Mesenchymal stem cell (in vitro differentiated cells and primary cell): ENCODE measurements at regions not wholly inside any gene's neighbourhood (a gene's known extent, or its start where the extent isn't known, plus 50 kb on each side); places are given as distances from the start of the nearest gene placed in this dataset.

Source experiments
- DNase-seq: peaks from one replicate; pipeline ENCODE4 v3.0.0-alpha.2; 2013
- H2AFZ ChIP-seq: one replicate; pipeline ENCODE4 v1.6.1; 2013; ENCODE audit warnings: low read depth, mild to moderate bottlenecking, control low read depth, inconsistent platforms, low read length, moderate library complexity
- H2AK5ac ChIP-seq: 2 replicates; pipeline ENCODE4 v1.6.1; 2013; ENCODE audit warnings: low read length, moderate library complexity, mild to moderate bottlenecking, inconsistent platforms; ENCODE audit not compliant: severe bottlenecking
- H2BK120ac ChIP-seq: one replicate; pipeline ENCODE4 v1.6.1; 2013; ENCODE audit warnings: low read depth, mild to moderate bottlenecking, inconsistent platforms, low read length, moderate library complexity
- H2BK12ac ChIP-seq, 2 experiments: one replicate each; pipeline ENCODE4 v1.6.1; 2013; ENCODE audit warnings: inconsistent platforms in 2 of 2, low read length in 2 of 2, mild to moderate bottlenecking in 2 of 2, moderate library complexity in 2 of 2, control low read depth in 1 of 2
- H2BK15ac ChIP-seq: one replicate; pipeline ENCODE4 v1.6.1; 2013; ENCODE audit warnings: mild to moderate bottlenecking, low read depth, inconsistent platforms; ENCODE audit not compliant: poor library complexity, severe bottlenecking
- H2BK5ac ChIP-seq: 2 replicates; pipeline ENCODE4 v1.6.1; 2013; ENCODE audit warnings: low read depth, mild to moderate bottlenecking, low read length, control low read depth, inconsistent platforms; ENCODE audit not compliant: poor library complexity, severe bottlenecking
- H3K14ac ChIP-seq, 2 experiments: one replicate each; pipeline ENCODE4 v1.6.1; 2013; ENCODE audit warnings: inconsistent platforms in 2 of 2, low read length in 2 of 2, control low read depth in 1 of 2, mild to moderate bottlenecking in 1 of 2, moderate library complexity in 1 of 2
- H3K18ac ChIP-seq, 2 experiments: one replicate each; pipeline ENCODE4 v1.6.1; 2013; ENCODE audit warnings: inconsistent platforms in 2 of 2, low read length in 2 of 2, control low read depth in 1 of 2, low read depth in 1 of 2, mild to moderate bottlenecking in 1 of 2
- H3K23ac ChIP-seq, 2 experiments: one replicate each; pipeline ENCODE4 v1.6.1; 2013; ENCODE audit warnings: inconsistent platforms in 2 of 2, low read length in 2 of 2, mild to moderate bottlenecking in 2 of 2, moderate library complexity in 2 of 2, control low read depth in 1 of 2
- H3K27ac ChIP-seq: 2 replicates; pipeline ENCODE4 v1.5.1; 2013; ENCODE audit warnings: mild to moderate bottlenecking, moderate library complexity, low read length, control low read depth, inconsistent platforms; ENCODE audit not compliant: poor library complexity, severe bottlenecking
- H3K27me3 ChIP-seq, 2 experiments: 2 replicates each; pipeline versions ENCODE4 v1.6.1 to v1.7.0; 2013; ENCODE audit warnings: low read length in 2 of 2, mild to moderate bottlenecking in 2 of 2, moderate library complexity in 2 of 2, control low read depth in 1 of 2, inconsistent platforms in 1 of 2; ENCODE audit not compliant: control insufficient read depth in 1 of 2, insufficient read depth in 1 of 2
- H3K36me3 ChIP-seq, 2 experiments: 2 replicates each; pipeline versions ENCODE4 v1.6.1 to v1.7.0; 2013; ENCODE audit warnings: low read length in 2 of 2, control low read depth in 1 of 2, inconsistent platforms in 1 of 2, low read depth in 1 of 2, mild to moderate bottlenecking in 1 of 2; ENCODE audit not compliant: insufficient read depth in 2 of 2, control insufficient read depth in 1 of 2
- H3K4ac ChIP-seq, 2 experiments: one replicate each; pipeline ENCODE4 v1.6.1; 2013; ENCODE audit warnings: inconsistent platforms in 2 of 2, low read length in 2 of 2, mild to moderate bottlenecking in 2 of 2, moderate library complexity in 2 of 2, control low read depth in 1 of 2, low read depth in 1 of 2
- H3K4me1 ChIP-seq: 2 replicates; pipeline ENCODE4 v1.6.1; 2013; ENCODE audit warnings: low read depth, low read length, control low read depth; ENCODE audit not compliant: control insufficient read depth, insufficient read depth
- H3K4me2 ChIP-seq: 2 replicates; pipeline ENCODE4 v1.6.1; 2013; ENCODE audit warnings: low read length, mild to moderate bottlenecking, inconsistent platforms; ENCODE audit not compliant: poor library complexity, severe bottlenecking
- H3K4me3 ChIP-seq, 2 experiments: 2 replicates each; pipeline versions ENCODE4 v1.5.1 to v1.7.0; 2013; ENCODE audit warnings: low read length in 2 of 2, mild to moderate bottlenecking in 2 of 2, control low read depth in 1 of 2, low read depth in 1 of 2; ENCODE audit not compliant: insufficient read depth in 1 of 2
- H3K79me1 ChIP-seq: replicated peaks from 2 replicates; pipeline ENCODE4 v1.6.1; 2013; ENCODE audit warnings: mild to moderate bottlenecking, control low read depth, low read length, inconsistent platforms; ENCODE audit not compliant: poor library complexity, severe bottlenecking
- H3K9ac ChIP-seq: 2 replicates; pipeline ENCODE4 v1.7.0; 2013; ENCODE audit warnings: mild to moderate bottlenecking, low read length, moderate library complexity
- H3K9me3 ChIP-seq: 2 replicates; pipeline ENCODE4 v1.7.0; 2013; ENCODE audit warnings: mild to moderate bottlenecking, low read length; ENCODE audit not compliant: control insufficient read depth
- H4K8ac ChIP-seq: one replicate; pipeline ENCODE4 v1.6.1; 2013; ENCODE audit warnings: inconsistent platforms, mild to moderate bottlenecking, low read length, moderate library complexity
- H4K91ac ChIP-seq: one replicate; pipeline ENCODE4 v1.6.1; 2013; ENCODE audit warnings: mild to moderate bottlenecking, low read length, inconsistent platforms
- WGBS: methylation state at CpG from one replicate; pipeline ENCODE4 v1.1.7; 2013; ENCODE audit warnings: mixed read lengths; 5-methylcytosine and 5-hydroxymethylcytosine counted together

GRCh38 chr12:5260591-5261086 is 171.3 kb upstream of the NTF3 start:
- no peak overlapping the region for H3K27ac ChIP-seq
- H3K4me1 ChIP-seq, result no peaks in the 10 kb centered on the region
- no peak for DNase-seq
- no peaks in the 10 kb centered on the region for H3K9me3 ChIP-seq
- no peak overlapping the region for H3K18ac ChIP-seq
- H2BK15ac ChIP-seq, result no peak overlapping the region
- H3K4me3 ChIP-seq, result no peak overlapping the region
- H2AFZ ChIP-seq, result no peak overlapping the region
- no peaks in the 10 kb centered on the region for H3K27me3 ChIP-seq
- H3K79me1 ChIP-seq, result no peaks in the 10 kb centered on the region
- H4K8ac ChIP-seq, result no peak overlapping the region
- no peak overlapping the region for H3K14ac ChIP-seq
- no peak overlapping the region for H4K91ac ChIP-seq
- no peak overlapping the region for H3K4ac ChIP-seq
- no peak overlapping the region for H3K4me2 ChIP-seq
- H2BK120ac ChIP-seq, result no peak overlapping the region
- H2BK12ac ChIP-seq, result no peak overlapping the region
- H2BK5ac ChIP-seq, result no peak overlapping the region
- 80% methylated on average over 1 of the region's 1 CpG for WGBS
- H2AK5ac ChIP-seq, result no peak overlapping the region
- H3K23ac ChIP-seq, result no peak overlapping the region
- H3K36me3 ChIP-seq, result no peaks in the 10 kb centered on the region
- H3K9ac ChIP-seq, result no peak overlapping the region

- no peak overlapping the region for H4K8ac ChIP-seq
- no peak overlapping the region for H3K4ac ChIP-seq
- no peak overlapping the region for H2BK5ac ChIP-seq
- no peaks in the 10 kb centered on the region for H3K36me3 ChIP-seq
- no peak overlapping the region for H3K4me2 ChIP-seq
- H3K14ac ChIP-seq, result no peak overlapping the region
- no peak overlapping the region for H3K4me3 ChIP-seq
- no peak overlapping the region for H2AFZ ChIP-seq
- H3K18ac ChIP-seq, result no peak overlapping the region
- no peak overlapping the region for H2BK12ac ChIP-seq
- H3K4me1 ChIP-seq, result no peaks in the 10 kb centered on the region
- no peak overlapping the region for H3K9ac ChIP-seq
- no peak overlapping the region for H3K27ac ChIP-seq
- no peaks in the 10 kb centered on the region for H3K79me1 ChIP-seq
- H3K23ac ChIP-seq, result no peak overlapping the region
- no peaks in the 10 kb centered on the region for H3K9me3 ChIP-seq
- no peak overlapping the region for H4K91ac ChIP-seq
- H2AK5ac ChIP-seq, result no peak overlapping the region
- H2BK120ac ChIP-seq, result no peak overlapping the region
- WGBS, result 77% methylated on average over 1 of the region's 1 CpG
- no peaks in the 10 kb centered on the region for H3K27me3 ChIP-seq
- H2BK15ac ChIP-seq, result no peak overlapping the region
- DNase-seq, result no peak
Measured at GRCh38 chr12:5262450-5262849, 169.5 kb upstream of the NTF3 start.

GRCh38 chr12:5262885-5263284 is 169.0 kb upstream of the NTF3 start:
- WGBS, result 60% methylated on average over 2 of the region's 2 CpGs
- H2AFZ ChIP-seq, result no peak overlapping the region
- H3K23ac ChIP-seq, result no peak overlapping the region
- H3K4ac ChIP-seq, result no peak overlapping the region
- no peak overlapping the region for H3K27ac ChIP-seq
- no peak overlapping the region for H4K91ac ChIP-seq
- no peak overlapping the region for H2BK5ac ChIP-seq
- no peak overlapping the region for H3K4me2 ChIP-seq
- H3K79me1 ChIP-seq, result no peaks in the 10 kb centered on the region
- H3K36me3 ChIP-seq, result no peaks in the 10 kb centered on the region
- H3K9ac ChIP-seq, result no peak overlapping the region
- no peak overlapping the region for H2BK12ac ChIP-seq
- no peak overlapping the region for H4K8ac ChIP-seq
- no peak overlapping the region for H2BK120ac ChIP-seq
- no peak overlapping the region for H3K18ac ChIP-seq
- no peak overlapping the region for H2AK5ac ChIP-seq
- H3K27me3 ChIP-seq, result no peaks in the 10 kb centered on the region
- H3K14ac ChIP-seq, result no peak overlapping the region
- H3K4me3 ChIP-seq, result no peak overlapping the region
- DNase-seq, result no peak
- H3K9me3 ChIP-seq, result no peaks in the 10 kb centered on the region
- H2BK15ac ChIP-seq, result no peak overlapping the region
- no peaks in the 10 kb centered on the region for H3K4me1 ChIP-seq

GRCh38 chr12:5264006-5264405 is 167.9 kb upstream of the NTF3 start:
- DNase-seq, result no peak

More at GRCh38 chr12:5264006-5264405, 167.9 kb upstream of the NTF3 start:
- Histone ChIP-seq H3K27me3 (no peaks in the 10 kb centered on the region), H3K4me3 (no peak overlapping the region), H3K18ac (no peak overlapping the region), H3K9me3 (no peaks in the 10 kb centered on the region), H3K4me1 (no peaks in the 10 kb centered on the region), H3K4ac (no peak overlapping the region), H2BK15ac (no peak overlapping the region), H3K79me1 (no peaks in the 10 kb centered on the region), H3K9ac (no peak overlapping the region), H2AK5ac (no peak overlapping the region), H3K23ac (no peak overlapping the region), H2BK5ac (no peak overlapping the region), H2BK120ac (no peak overlapping the region), H3K14ac (no peak overlapping the region), H3K27ac (no peak overlapping the region), H3K4me2 (no peak overlapping the region), H4K8ac (no peak overlapping the region), H2AFZ (no peak overlapping the region), H2BK12ac (no peak overlapping the region), H4K91ac (no peak overlapping the region), H3K36me3 (no peaks in the 10 kb centered on the region)
- 58% methylated on average over 2 of the region's 2 CpGs for WGBS
